ENCODE measurements at regions not wholly inside any gene's neighbourhood (a gene's known extent, or its start where the extent isn't known, plus 50 kb on each side); places are given as distances from the start of the nearest gene placed in this dataset.
"Not testable (repeated sequence)": the region's sequence is repeated elsewhere in the genome, so short reads cannot be mapped to it uniquely, and the experiment has no call there.

DNA sequence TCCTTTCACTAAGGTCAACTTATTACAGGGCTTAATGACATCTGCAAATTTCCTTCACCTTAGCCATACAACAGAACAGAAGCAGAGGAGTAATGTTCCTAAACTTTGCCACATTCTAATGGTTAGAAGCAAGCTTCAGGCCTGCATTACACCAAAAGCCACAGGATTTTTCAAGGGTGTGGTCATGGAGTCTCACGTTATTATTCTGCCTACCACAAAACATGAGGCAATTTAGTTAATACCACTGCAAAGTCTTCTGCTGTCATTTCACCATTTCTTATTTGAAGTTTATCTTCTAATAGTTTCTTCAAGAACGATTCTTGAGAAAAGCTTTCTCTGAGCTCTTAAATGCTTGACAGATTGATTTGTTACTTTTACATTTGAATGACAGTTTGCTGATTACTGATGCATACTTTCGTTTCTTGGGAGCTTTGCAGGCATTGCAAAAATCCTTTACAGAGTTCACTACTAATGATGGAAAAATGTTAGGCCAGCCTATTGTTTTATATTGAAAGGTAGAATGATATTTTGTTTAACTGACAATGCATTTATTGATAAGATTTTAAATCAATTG is 1257.1 kb downstream of the NSUN3 start:
- no peak for DNase-seq

GRCh38 chr3:95327478-95327877 is 1264.6 kb downstream of the NSUN3 start:
- DNase-seq, result no peak

GRCh38 chr3:95333826-95334225 is 1271.0 kb downstream of the NSUN3 start:
- DNase-seq, result no peak

DNA sequence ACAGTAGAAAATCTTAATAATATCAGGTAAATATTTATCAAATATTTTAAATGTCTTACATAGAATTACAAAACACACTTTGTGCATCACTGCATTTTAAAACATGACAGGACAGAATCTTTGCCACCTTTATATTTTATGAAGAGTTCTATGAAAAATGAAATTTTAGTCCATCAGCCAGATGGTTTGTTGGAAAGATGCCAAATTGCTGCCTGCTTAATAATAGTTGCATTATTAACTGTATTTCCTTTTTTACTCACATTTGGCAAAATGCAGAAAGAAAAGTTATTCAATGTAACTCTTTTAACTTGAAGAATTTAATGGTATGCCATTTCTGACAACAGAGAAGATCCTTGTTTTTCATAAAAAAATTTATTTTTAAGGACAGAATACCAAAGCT is 1271.6 kb downstream of the NSUN3 start:
- no peak for DNase-seq

DNA sequence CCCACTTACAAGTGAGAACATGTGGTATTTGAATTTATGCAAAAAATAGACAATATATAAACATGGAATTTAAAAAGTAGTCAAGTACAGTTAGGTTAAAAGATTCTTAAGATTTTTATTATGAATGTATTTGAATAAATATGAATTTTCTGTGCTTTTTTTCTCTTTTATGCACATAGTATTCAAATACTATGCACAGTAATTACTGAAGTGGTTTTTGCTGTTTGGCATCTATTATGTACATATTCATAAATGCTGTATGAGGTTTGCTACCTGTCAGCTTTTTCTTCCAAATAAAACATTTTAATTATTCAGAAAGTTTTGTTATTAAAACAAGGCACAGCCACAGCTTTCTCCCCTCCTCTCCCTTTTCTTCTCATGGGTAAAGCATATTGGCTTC is 1272.7 kb downstream of the NSUN3 start:
- DNase-seq, result no peak

GRCh38 chr3:95338446-95338845 is 1275.6 kb downstream of the NSUN3 start:
- DNase-seq, result no peak

DNA sequence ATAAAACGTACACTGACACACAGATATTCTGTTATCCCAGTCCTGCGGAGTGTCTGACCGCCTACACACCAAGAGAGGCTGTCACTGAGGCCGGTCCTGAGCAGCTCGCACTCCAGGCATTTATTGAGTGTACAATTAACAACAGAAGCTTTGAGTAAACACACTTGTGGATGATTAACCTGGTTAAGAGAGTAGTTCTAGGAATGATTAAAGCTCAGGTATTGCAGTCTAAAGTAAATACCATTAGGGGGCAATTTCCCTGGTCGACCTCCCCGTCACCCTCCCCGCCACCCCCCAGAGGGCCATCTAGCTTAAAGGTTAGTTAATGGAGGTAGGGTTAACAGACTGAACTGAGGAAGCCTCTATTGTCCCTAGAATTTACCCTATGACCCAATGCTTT is 1278.5 kb downstream of the NSUN3 start:
- no peak for DNase-seq

- no peak for DNase-seq
Measured at GRCh38 chr3:95343228-95343627, 1280.4 kb downstream of the NSUN3 start.

DNA sequence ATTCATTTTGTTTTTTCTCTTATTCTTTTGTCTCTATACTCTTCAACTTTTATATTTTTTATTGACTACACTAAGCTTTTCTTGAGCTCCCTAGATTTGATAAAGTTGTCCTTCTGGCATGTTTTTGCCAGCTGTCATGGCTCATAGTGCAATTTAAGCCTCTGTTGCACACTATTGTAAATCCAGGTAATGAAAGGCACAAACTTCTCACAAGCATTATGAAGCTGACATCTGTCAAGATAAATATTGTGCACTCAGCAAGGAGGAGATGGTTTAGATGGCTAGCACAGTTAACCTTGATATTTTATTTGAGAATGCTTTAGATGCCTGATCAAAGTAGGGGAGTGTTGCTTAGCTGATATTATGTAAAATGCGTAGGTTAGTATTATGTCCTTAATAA is 1280.9 kb downstream of the NSUN3 start:
- no peak for DNase-seq

DNA sequence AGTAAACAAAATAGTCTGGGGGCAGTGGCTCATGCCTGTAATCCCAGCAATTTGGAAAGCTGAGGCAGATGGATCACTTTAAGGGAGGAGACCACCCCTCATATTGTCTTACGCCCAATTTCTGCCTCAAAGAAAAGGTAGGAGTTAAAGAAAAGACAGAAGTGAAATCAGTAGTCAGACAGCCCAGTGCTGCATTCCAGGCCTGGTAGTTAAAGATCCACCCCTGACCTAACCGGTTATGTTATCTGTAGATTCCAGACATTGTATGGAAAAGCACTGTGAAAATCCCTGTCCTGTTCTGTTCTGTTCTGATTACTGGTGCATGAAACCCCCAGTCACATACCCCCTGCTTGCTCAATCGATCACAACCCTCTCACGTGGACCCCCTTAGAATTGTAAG is 1285.1 kb downstream of the NSUN3 start:
- not testable (repeated sequence) for DNase-seq

DNA sequence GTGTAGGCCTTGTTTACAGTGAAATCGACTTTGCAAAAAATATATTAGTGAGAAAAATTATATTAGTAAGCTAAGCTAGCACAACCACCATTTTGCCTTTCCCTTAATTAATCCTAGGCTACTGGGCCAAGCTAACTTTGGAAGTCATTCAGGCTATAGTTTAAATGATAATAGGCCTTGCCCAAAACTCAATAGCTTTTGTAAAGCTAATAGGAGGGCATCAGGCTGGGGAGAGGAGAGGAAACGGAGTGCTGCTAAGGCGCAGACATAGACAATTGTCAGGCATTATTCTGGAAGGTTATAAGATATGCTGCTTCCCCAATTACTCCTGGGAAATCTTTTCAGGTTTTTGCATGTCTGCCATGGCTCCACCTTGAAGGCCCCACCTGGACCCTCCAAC is 1286.0 kb downstream of the NSUN3 start:
- no peak for DNase-seq

DNA sequence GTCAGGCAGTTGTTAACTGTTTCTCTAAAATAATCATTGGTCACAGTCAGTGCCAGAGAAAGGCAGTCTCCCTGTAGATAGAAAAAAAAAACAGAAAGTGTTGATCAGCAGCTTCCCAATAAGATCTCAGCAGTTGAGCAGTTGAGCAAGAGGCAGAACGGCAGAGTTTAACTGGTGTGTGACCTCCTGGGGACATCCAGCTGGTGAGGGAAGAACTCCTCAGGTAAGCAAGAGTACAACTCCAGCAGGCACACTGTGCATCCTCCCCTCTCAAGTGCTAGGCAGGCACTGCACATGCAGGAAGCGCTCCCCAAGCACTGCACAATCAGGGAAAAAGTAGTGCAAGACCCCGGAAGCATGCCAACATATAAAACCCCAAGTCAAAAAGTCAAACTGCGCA is 1287.2 kb downstream of the NSUN3 start:
- no peak for DNase-seq

DNA sequence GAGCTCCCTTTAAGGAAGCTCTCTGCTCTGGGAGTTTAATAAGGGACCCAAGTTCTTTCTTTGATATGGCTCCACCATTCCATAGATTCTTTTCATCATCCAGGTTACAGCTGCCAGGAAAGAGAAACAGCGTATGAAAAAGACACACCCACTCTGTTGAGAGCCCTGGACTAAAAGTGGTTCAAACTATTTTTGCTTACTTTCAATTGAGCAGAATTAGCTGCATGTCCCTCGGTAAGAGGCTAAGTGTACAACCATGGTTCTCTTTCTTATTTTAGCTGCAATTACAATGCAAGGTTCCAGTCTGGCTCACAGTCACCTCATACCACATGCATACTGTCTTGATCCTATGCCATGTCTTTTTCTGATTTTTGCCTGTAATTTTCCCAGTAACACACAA is 1288.3 kb downstream of the NSUN3 start:
- no peak for DNase-seq

GRCh38 chr3:95352471-95352870 is 1289.6 kb downstream of the NSUN3 start:
- no peak for DNase-seq

GRCh38 chr3:95354489-95354888 is 1291.6 kb downstream of the NSUN3 start:
- DNase-seq, result no peak

- no peak for DNase-seq
Measured at GRCh38 chr3:95356764-95357501, 1294.1 kb downstream of the NSUN3 start.

- no peak for DNase-seq
Measured at GRCh38 chr3:95387242-95388021, 1324.6 kb downstream of the NSUN3 start.

- DNase-seq, result no peak
Measured at GRCh38 chr3:95389725-95390313, 1327.0 kb downstream of the NSUN3 start.

DNA sequence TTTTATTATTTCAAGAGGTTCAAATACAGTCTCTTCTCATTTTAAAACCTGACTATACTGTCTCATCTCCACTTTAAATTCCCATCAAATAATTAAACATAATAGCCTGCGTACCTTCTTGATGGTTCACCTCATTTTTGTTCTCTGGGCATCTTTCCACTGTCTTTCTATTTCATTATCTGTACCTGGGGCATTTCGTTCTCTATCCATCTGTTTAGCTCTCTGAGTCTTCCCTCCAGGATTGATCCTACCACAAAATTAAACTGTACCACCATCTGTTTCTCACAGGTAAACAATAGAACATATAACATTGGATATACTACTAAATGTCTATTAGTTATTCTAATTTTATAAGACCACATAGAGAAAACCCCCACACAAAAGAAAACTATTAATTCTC is 1331.4 kb downstream of the NSUN3 start:
- no peak for DNase-seq

- no peak for DNase-seq
Measured at GRCh38 chr3:95399585-95399984, 1336.7 kb downstream of the NSUN3 start.

DNA sequence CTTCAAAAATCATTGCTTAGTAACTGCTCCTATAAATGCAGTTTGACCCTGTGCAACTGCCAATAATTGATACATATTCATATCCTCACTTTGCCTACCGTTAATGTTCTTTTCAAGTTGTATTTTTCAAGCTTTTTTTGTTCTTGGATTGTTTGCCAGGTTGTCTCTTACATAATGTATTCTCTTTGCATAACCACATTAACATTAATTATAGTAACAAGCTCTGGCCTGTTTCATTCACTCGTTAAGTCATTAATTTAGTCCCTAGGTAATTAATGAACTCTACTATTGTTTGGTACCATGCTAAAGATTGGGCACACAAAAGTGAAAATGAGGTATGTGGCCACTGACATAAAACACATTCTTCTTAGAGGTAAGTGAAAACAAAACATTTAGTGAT is 1338.8 kb downstream of the NSUN3 start:
- no peak for DNase-seq

GRCh38 chr3:95407709-95408463 is 1345.0 kb downstream of the NSUN3 start:
- DNase-seq, result no peak

- DNase-seq, result no peak
Measured at GRCh38 chr3:95408464-95408862, 1345.6 kb downstream of the NSUN3 start.
